Progenitor cell of endocrine pancreas (in vitro differentiated cells): ENCODE measurements at regions not wholly inside any gene's neighbourhood (a gene's known extent, or its start where the extent isn't known, plus 50 kb on each side); places are given as distances from the start of the nearest gene placed in this dataset.

Source experiments
- DNase-seq: peaks from one replicate; pipeline ENCODE4 v3.0.0; 2021; ENCODE audit warnings: low spot score; ENCODE audit not compliant: unreplicated experiment
- H3K27ac Mint-ChIP-seq: 2 replicates; pipeline ENCODE4 v1.8.0; 2021; ENCODE audit warnings: mild to moderate bottlenecking, moderate library complexity, mixed read lengths
- H3K27me3 Mint-ChIP-seq: 2 replicates; pipeline ENCODE4 v1.8.0; 2021; ENCODE audit warnings: mixed read lengths
- H3K36me3 Mint-ChIP-seq: 2 replicates; pipeline ENCODE4 v1.8.0; 2022; ENCODE audit warnings: mixed read lengths; ENCODE audit not compliant: insufficient read depth
- H3K4me1 Mint-ChIP-seq: 2 replicates; pipeline ENCODE4 v1.8.0; 2021; ENCODE audit warnings: low read depth, mixed read lengths
- H3K4me3 Mint-ChIP-seq: 2 replicates; pipeline ENCODE4 v1.8.0; 2021; ENCODE audit warnings: low read depth, mild to moderate bottlenecking, moderate library complexity, mixed read lengths
- H3K9me3 Mint-ChIP-seq: 2 replicates; pipeline ENCODE4 v1.8.0; 2021; ENCODE audit warnings: low read depth, mixed read lengths
- TF ChIP-seq, protein P1 (sequence below): fragments of 200-600 bp; sonication (generic); IDR thresholded peaks from one replicate; pipeline ENCODE4 v1.5.0; 2021; ENCODE audit warnings: antibody characterized with exemption, mild to moderate bottlenecking; ENCODE audit not compliant: unreplicated experiment

DNA sequence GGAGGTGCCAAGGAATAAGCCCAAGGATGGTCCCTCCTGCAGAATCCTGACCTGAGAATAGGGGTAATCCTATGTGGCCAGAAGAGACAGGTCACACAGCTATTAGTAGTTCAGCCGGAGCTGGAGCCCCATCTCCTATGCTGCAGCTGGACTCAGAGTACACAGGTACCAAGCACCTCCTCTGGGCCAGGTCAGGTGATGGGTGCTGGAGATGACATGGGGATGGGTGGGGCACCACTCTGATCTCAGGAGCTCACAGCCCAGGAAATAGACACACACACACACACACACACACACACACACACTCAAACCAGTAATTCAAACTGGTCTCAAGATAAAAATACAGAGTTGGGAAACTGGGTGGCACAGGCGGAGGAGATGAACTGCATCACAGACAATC lies 54.2 kb upstream of the SSBP3 start:
- TF ChIP-seq, protein P1, sequence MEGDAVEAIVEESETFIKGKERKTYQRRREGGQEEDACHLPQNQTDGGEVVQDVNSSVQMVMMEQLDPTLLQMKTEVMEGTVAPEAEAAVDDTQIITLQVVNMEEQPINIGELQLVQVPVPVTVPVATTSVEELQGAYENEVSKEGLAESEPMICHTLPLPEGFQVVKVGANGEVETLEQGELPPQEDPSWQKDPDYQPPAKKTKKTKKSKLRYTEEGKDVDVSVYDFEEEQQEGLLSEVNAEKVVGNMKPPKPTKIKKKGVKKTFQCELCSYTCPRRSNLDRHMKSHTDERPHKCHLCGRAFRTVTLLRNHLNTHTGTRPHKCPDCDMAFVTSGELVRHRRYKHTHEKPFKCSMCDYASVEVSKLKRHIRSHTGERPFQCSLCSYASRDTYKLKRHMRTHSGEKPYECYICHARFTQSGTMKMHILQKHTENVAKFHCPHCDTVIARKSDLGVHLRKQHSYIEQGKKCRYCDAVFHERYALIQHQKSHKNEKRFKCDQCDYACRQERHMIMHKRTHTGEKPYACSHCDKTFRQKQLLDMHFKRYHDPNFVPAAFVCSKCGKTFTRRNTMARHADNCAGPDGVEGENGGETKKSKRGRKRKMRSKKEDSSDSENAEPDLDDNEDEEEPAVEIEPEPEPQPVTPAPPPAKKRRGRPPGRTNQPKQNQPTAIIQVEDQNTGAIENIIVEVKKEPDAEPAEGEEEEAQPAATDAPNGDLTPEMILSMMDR, result no peak
- Mint-ChIP-seq H3K36me3 (no peaks in the 10 kb centered on the region), H3K27me3 (no peaks in the 10 kb centered on the region), H3K27ac (no peak overlapping the region), H3K4me3 (no peak overlapping the region), H3K9me3 (no peaks in the 10 kb centered on the region), H3K4me1 (peaks cover 34% of the 10 kb centered on the region)
- no peak for DNase-seq

GRCh38 chr1:54459726-54460191 lies 53.6 kb upstream of the SSBP3 start:
- Mint-ChIP-seq H3K9me3 (no peaks in the 10 kb centered on the region), H3K27me3 (no peaks in the 10 kb centered on the region), H3K36me3 (no peaks in the 10 kb centered on the region), H3K4me1 (peaks cover 32% of the 10 kb centered on the region), H3K4me3 (no peak overlapping the region), H3K27ac (no peak overlapping the region)
- DNase-seq, result no peak
- TF ChIP-seq, protein P1, result no peak

GRCh38 chr1:54459140-54459539 lies 52.9 kb upstream of the SSBP3 start:
- no peaks in the 10 kb centered on the region for H3K27me3 Mint-ChIP-seq
- TF ChIP-seq, protein P1, result no peak
- no peaks in the 10 kb centered on the region for H3K36me3 Mint-ChIP-seq
- no peak overlapping the region for H3K4me3 Mint-ChIP-seq
- DNase-seq, result no peak
- peaks cover 26% of the 10 kb centered on the region for H3K4me1 Mint-ChIP-seq
- no peak overlapping the region for H3K27ac Mint-ChIP-seq
- no peaks in the 10 kb centered on the region for H3K9me3 Mint-ChIP-seq

DNA sequence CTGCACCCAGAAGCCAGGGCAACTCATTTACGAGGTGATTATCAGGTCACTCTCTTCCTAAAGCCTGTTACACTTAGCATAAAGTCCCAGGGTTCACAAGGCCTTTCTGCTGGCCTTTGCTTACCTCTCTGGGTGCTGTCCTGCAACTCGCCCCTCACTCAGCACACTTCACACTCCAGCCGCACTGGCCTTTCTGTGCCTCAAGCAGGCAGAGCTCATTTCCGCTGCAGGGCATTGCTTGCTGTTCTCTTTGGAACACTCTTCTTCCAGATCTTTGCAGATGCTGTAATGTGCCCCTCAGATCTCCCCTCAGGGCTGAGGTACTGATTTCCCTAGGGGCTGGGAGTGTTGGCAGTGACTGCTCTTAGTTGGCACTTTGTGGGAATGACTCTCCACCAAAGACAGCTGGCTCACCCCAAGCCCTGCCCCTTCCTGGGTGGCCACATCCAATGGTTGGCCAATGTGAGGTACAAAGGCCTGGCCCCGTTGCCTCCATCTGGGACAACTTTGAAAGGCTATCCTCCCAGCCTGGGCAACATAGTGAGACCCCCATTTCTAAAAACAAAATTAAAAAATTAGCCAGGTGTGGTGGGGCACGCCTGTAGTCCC lies 50.8 kb upstream of the SSBP3 start:
- Mint-ChIP-seq H3K27me3 (no peaks in the 10 kb centered on the region), H3K4me3 (no peak overlapping the region), H3K9me3 (no peaks in the 10 kb centered on the region), H3K27ac (no peak overlapping the region), H3K36me3 (no peaks in the 10 kb centered on the region), H3K4me1 (peaks cover 11% of the 10 kb centered on the region)
- no peak for DNase-seq
- TF ChIP-seq, protein P1, result no peak

- no peak overlapping the region for H3K4me3 Mint-ChIP-seq
These were observed 50.2 kb upstream of the SSBP3 start for GRCh38 chr1:54456361-54456760.

More at GRCh38 chr1:54456361-54456760, 50.2 kb upstream of the SSBP3 start:
- TF ChIP-seq, protein P1, result no peak
- Mint-ChIP-seq H3K27ac (no peak overlapping the region), H3K36me3 (no peaks in the 10 kb centered on the region), H3K4me1 (peaks cover 11% of the 10 kb centered on the region), H3K9me3 (no peaks in the 10 kb centered on the region), H3K27me3 (no peaks in the 10 kb centered on the region)
- no peak for DNase-seq
